Ishikawa (cell line): ENCODE measurements at regions not wholly inside any gene's neighbourhood (a gene's known extent, or its start where the extent isn't known, plus 50 kb on each side); places are given as distances from the start of the nearest gene placed in this dataset.

Experiments used
- CEBPB ChIP-seq: IDR thresholded peaks from 2 replicates; pipeline ENCODE4 v1.6.1; 2012
- CREB1 ChIP-seq: IDR thresholded peaks from 2 replicates; pipeline ENCODE4 v1.6.1; 2012; ENCODE audit warnings: low read depth
- EGR1 ChIP-seq: IDR thresholded peaks from 2 replicates; pipeline ENCODE4 v1.6.1; 2012
- EP300 ChIP-seq: IDR thresholded peaks from 2 replicates; pipeline ENCODE4 v1.6.1; 2012; ENCODE audit warnings: borderline replicate concordance
- FOXM1 ChIP-seq: IDR thresholded peaks from 2 replicates; pipeline ENCODE4 v1.6.1; 2012; ENCODE audit warnings: low read depth, borderline replicate concordance
- MAX ChIP-seq: IDR thresholded peaks from 2 replicates; pipeline ENCODE4 v1.6.1; 2012
- NFIC ChIP-seq: IDR thresholded peaks from 2 replicates; pipeline ENCODE4 v1.6.1; 2012
- RAD21 ChIP-seq: IDR thresholded peaks from 2 replicates; pipeline ENCODE4 v1.6.1; 2012; ENCODE audit warnings: low read depth
- REST ChIP-seq: IDR thresholded peaks from 2 replicates; pipeline ENCODE4 v1.6.1; 2012; ENCODE audit warnings: low read depth, mild to moderate bottlenecking
- TAF1 ChIP-seq: IDR thresholded peaks from 2 replicates; pipeline ENCODE4 v1.6.1; 2012; ENCODE audit warnings: low read depth, mild to moderate bottlenecking
- TCF12 ChIP-seq: IDR thresholded peaks from 2 replicates; pipeline ENCODE4 v1.6.1; 2012; ENCODE audit warnings: low read depth
- TEAD4 ChIP-seq: IDR thresholded peaks from 2 replicates; pipeline ENCODE4 v1.6.1; 2012
- YY1 ChIP-seq: IDR thresholded peaks from 2 replicates; pipeline ENCODE4 v1.6.1; 2012; ENCODE audit warnings: low read depth
- ZBTB7A ChIP-seq: IDR thresholded peaks from 2 replicates; pipeline ENCODE4 v1.6.1; 2012; ENCODE audit warnings: low read depth
- TF ChIP-seq, protein P1 (sequence below): IDR thresholded peaks from 2 replicates; pipeline ENCODE4 v1.6.1; 2012

DNA sequence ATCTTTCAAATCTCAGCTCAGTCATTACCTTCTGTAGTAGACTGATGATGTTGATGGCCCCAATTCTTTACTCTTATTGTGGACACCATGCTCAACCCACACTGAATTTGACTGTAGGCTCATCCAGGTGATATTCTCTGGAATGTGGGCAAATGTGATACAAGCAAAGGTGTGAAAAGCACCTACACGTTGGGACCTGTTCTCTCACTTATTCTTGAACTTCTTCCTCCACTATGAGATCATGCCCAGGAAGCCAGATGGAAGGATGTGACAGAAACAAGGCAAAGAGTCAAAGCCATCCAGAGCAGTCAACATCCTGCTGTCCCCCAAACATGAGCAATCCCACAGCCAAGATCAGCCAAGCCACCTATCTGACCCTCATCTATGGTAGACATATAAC, 471.2 kb upstream of the UBE2E2 start:
- TF ChIP-seq TCF12 (no peak), YY1 (no peak), RAD21 (no peak)

DNA sequence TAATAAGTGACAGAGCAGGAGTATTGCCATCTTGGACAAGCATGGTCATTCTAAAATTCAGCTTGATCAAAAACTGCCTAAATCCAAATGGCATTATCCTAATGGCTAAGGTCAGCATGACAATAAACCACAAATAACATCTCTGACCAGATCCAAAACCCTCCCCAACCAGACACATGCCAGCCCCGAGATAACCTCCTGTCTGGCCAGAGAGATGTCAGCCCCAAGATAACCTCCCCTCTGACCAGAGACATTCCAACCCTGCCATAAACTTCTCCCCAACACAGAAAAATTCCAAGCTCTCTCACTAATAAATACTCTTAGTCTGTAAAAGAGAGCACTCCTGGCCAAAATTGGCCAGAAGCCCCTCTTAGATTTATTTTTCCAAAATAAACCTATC, 470.5 kb upstream of the UBE2E2 start:
- TF ChIP-seq TAF1: no peak

DNA sequence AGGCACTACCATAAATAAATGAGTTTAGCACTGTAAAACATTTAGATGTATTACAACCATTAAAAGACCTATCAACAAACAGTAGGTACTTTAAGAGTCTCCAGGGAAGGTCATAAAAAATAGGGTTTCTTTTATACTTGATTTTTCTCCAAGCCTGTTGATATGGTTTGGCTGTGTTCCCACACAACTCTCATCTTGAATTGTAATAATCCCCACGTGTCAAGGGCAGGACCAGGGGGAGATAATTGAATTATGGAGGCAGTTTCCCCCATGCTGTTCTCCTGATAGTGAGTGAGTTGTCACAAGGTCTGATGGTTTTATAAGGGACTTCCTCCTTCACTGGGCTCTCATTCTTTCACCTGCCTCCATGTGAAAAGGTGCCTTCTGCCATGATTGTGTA, 468.9 kb upstream of the UBE2E2 start:
- TF ChIP-seq ZBTB7A: no peak

DNA sequence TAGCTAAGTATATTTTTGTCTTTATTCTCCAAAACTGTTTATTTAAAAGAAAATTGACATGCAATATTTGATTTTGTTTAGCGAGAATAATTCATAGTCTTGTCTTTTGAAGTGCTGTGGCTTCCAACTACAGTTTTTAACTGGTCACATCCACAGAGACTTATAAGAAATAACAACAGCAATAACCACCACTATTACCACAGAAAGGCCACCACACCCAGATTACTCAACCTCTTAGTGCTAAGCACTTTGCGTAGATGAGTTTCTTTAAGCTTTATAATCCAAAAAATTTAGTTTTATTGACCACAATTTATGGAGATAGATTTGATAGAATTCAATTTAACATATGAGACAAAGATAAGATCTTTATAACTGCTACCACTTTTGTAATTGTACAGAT, 468.4 kb upstream of the UBE2E2 start:
- TF ChIP-seq EP300 (no peak), MAX (no peak), FOXM1 (no peak)

GRCh38 chr3:22735373-22735772, 467.8 kb upstream of the UBE2E2 start:
- TF ChIP-seq, protein P1, sequence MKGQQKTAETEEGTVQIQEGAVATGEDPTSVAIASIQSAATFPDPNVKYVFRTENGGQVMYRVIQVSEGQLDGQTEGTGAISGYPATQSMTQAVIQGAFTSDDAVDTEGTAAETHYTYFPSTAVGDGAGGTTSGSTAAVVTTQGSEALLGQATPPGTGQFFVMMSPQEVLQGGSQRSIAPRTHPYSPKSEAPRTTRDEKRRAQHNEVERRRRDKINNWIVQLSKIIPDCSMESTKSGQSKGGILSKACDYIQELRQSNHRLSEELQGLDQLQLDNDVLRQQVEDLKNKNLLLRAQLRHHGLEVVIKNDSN: no peak

- TF ChIP-seq EP300: no peak
- TF ChIP-seq MAX: no peak
- TF ChIP-seq CREB1: no peak
- TF ChIP-seq ZBTB7A: no peak
- TF ChIP-seq FOXM1: no peak
- no peak for TF ChIP-seq NFIC
- TF ChIP-seq REST: no peak
- no peak for TF ChIP-seq EGR1
- TF ChIP-seq, protein P1: no peak
- TF ChIP-seq TEAD4: no peak
Observed at GRCh38 chr3:22745321-22745720, 457.8 kb upstream of the UBE2E2 start.

GRCh38 chr3:22746221-22746620, 456.9 kb upstream of the UBE2E2 start:
- TF ChIP-seq TCF12: no peak
- no peak for TF ChIP-seq CEBPB
- TF ChIP-seq RAD21: no peak
- TF ChIP-seq ZBTB7A: no peak
- no peak for TF ChIP-seq EGR1
- no peak for TF ChIP-seq TAF1
- TF ChIP-seq NFIC: no peak
- TF ChIP-seq MAX: no peak
- TF ChIP-seq YY1: no peak
- no peak for TF ChIP-seq CREB1
- TF ChIP-seq TEAD4: no peak

GRCh38 chr3:22748453-22749045, 454.6 kb upstream of the UBE2E2 start:
- TF ChIP-seq EP300: no peak
- no peak for TF ChIP-seq YY1

DNA sequence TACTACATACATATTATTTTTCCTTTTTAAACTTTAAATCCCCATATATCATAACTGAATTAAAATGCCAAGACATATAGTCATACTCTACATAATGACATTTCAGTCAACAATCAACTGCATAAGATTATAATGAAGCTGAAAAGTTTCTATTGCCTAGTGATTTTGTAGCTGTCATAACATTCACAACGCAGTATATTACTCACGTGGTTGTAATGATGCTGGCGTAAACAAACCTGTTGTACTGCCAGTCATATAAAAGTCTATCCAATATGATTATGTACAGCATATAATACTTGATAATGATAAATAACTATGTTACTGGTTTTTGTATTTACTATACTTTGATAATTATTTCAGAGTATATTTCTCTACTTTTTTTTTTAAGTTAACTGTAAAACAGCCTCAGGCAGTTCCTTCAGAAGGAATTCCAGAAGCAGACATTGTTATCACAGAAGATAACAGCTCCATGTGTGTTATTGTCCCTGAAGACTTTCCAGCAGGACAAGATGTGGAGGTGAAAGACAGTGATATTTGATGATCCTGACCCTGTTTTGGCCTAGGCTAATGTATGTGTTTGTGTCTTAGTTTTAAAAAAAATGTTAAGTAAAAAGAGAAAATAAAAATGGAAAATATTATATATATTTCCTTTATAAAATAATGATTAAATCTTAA, 443.4 kb upstream of the UBE2E2 start:
- TF ChIP-seq RAD21 (no peak), TCF12 (no peak), CEBPB (no peak), TAF1 (no peak), NFIC (no peak), EGR1 (no peak), REST (no peak)
- TF ChIP-seq, protein P1: no peak
